ENCODE measurements at regions not wholly inside any gene's neighbourhood (a gene's known extent, or its start where the extent isn't known, plus 50 kb on each side); places are given as distances from the start of the nearest gene placed in this dataset.
"Not testable (repeated sequence)": the region's sequence is repeated elsewhere in the genome, so short reads cannot be mapped to it uniquely, and the experiment has no call there.

DNA sequence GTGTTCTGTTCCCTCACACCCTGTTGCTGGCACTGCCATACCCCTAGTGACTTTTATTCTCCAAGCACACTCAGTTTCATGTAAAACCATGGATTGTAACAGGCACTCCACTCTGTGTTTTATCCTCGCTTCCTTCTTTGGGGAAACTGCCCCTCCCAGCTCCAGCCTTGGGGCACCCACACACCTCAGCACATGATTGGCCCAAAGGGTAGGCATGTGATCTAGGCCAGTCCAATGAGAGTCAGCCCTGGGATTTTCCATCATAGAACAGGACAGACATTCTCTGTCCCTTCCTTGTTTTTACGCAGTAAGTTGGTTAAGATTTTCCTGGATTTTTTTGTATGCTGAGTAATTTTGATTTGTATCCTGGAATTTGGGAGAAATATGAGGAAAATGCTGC is 115.4 kb downstream of the C16orf95 start:
- H3K4me1 ChIP-seq (ENCODE audit: insufficient read depth, low read length): peaks cover 9% of the 10 kb centered on the region; the same call in 1 of the 2 replicates
- H3K9me3 ChIP-seq (ENCODE audit: control insufficient read depth, insufficient read depth, low read length): no peaks in the 10 kb centered on the region; the same call in 1 of the 2 replicates
- H3K36me3 ChIP-seq (ENCODE audit: insufficient read depth, low read length): no peaks in the 10 kb centered on the region
- H3K9ac ChIP-seq (ENCODE audit: low read depth, low read length): no peak overlapping the region

- H3K4me1 ChIP-seq (ENCODE audit: insufficient read depth, low read length): peaks cover 9% of the 10 kb centered on the region; the same call in 1 of the 2 replicates
- H3K36me3 ChIP-seq (ENCODE audit: insufficient read depth, low read length): no peaks in the 10 kb centered on the region
- H3K9me3 ChIP-seq (ENCODE audit: control insufficient read depth, insufficient read depth, low read length): no peaks in the 10 kb centered on the region
- no peak overlapping the region for H3K9ac ChIP-seq (ENCODE audit: low read depth, low read length)
These were observed 114.8 kb downstream of the C16orf95 start for GRCh38 chr16:87202346-87202745.

- H3K9me3 ChIP-seq (ENCODE audit: control insufficient read depth, insufficient read depth, low read length): no peaks in the 10 kb centered on the region
- H3K4me1 ChIP-seq (ENCODE audit: insufficient read depth, low read length): peaks cover 11% of the 10 kb centered on the region; the same call in 1 of the 2 replicates
These were observed 114.0 kb downstream of the C16orf95 start for GRCh38 chr16:87203060-87203656.

DNA sequence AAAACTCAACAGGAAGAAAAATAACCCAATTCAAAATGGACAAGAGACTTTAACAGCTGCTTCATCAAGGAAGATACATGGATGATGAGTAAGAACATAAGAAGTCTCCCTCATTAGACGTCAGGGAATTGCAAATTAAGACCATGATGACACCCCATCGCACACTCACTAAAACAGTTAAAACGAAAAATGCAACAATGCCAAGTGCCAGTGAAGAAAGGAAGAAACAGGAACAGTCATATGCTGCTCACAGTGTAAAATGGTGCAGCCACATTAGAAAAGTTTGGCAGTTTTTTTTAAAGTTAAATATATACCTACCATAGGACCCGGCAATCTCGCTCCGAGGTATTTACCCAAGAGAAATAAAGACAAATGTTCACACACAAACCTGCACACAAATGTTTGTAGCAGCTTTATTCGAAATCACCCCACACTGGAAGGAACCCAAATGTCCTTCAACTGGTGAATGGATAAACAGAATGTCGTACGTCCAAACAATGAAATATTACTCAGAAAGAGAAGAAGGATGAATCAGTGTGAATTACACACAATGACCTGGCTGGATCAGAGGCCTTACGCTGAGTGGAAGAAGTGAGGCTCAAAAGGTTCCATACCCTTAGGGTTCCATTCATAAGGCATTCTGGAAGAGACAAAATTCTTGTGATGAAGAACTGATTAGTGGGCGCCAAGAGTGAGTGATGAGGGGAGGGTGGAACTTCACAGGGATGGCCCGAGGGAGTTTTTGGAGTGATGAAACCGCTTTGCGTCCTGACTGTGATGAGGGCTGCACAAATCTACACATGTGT is 110.3 kb downstream of the C16orf95 start:
- 0 out of 2 replicates have a peak, but pooled peaks cover 3% of the 10 kb centered on the region for H3K4me1 ChIP-seq (ENCODE audit: insufficient read depth, low read length)
- H3K9ac ChIP-seq (ENCODE audit: low read depth, low read length): no peak overlapping the region
- H3K9me3 ChIP-seq (ENCODE audit: control insufficient read depth, insufficient read depth, low read length): no peaks in the 10 kb centered on the region
- no peaks in the 10 kb centered on the region for H3K36me3 ChIP-seq (ENCODE audit: insufficient read depth, low read length)

More at GRCh38 chr16:87203060-87203656, 114.0 kb downstream of the C16orf95 start:
- Histone ChIP-seq H3K9ac (ENCODE audit: low read depth, low read length) (no peak overlapping the region), H3K36me3 (ENCODE audit: insufficient read depth, low read length) (no peaks in the 10 kb centered on the region)

GRCh38 chr16:87207509-87207908 is 109.7 kb downstream of the C16orf95 start:
- Histone ChIP-seq H3K36me3 (ENCODE audit: insufficient read depth, low read length) (no peaks in the 10 kb centered on the region), H3K9ac (ENCODE audit: low read depth, low read length) (no peak overlapping the region), H3K9me3 (ENCODE audit: control insufficient read depth, insufficient read depth, low read length) (no peaks in the 10 kb centered on the region), H3K4me1 (ENCODE audit: insufficient read depth, low read length) (0 out of 2 replicates have a peak, but pooled peaks cover 3% of the 10 kb centered on the region)

GRCh38 chr16:87207965-87208364 is 109.2 kb downstream of the C16orf95 start:
- no peaks in the 10 kb centered on the region for H3K36me3 ChIP-seq (ENCODE audit: insufficient read depth, low read length)
- no peak overlapping the region for H3K9ac ChIP-seq (ENCODE audit: low read depth, low read length)
- H3K9me3 ChIP-seq (ENCODE audit: control insufficient read depth, insufficient read depth, low read length): no peaks in the 10 kb centered on the region; the same call in 1 of the 2 replicates
- 0 out of 2 replicates have a peak, but pooled peaks cover 3% of the 10 kb centered on the region for H3K4me1 ChIP-seq (ENCODE audit: insufficient read depth, low read length)

- not testable (repeated sequence) for H3K9ac ChIP-seq (ENCODE audit: low read depth, low read length); H3K4me1 ChIP-seq (ENCODE audit: insufficient read depth, low read length); H3K9me3 ChIP-seq (ENCODE audit: control insufficient read depth, insufficient read depth, low read length); H3K36me3 ChIP-seq (ENCODE audit: insufficient read depth, low read length)
These were observed 108.2 kb downstream of the C16orf95 start for GRCh38 chr16:87208968-87209367.

DNA sequence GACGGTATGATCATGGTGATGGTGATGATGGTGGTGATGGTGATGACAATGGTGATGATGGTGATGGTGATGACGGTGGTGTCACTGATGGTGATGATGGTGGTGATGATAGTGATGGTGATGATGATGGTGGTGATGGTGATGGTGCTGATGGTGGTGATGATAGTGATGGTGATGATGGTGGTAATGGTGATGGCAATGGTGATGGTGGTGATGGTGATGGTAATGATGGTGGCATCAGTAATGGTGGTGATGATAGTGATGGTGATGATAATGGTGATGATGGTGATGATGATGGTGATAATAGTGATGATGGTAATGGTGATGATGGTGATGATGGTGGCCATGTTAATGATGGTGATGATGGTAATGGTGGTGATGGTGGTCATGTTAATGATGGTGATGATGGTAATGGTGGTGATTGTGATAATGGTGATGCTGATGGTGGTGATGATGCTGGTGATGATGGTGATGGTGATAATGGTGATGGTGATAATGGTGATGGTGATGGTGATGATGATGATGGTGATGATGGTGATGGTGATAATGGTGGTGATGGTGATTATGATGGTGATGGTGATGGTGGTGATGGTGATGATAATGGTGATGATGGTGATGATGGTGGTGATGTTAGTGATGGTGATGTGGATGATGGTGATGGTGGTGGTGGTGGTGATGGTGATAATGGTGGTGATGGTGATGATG is 107.2 kb downstream of the C16orf95 start:
- H3K9ac ChIP-seq (ENCODE audit: low read depth, low read length): no peak overlapping the region
- no peaks in the 10 kb centered on the region; the same call in 1 of the 2 replicates for H3K9me3 ChIP-seq (ENCODE audit: control insufficient read depth, insufficient read depth, low read length)
- H3K4me1 ChIP-seq (ENCODE audit: insufficient read depth, low read length): 0 out of 2 replicates have a peak, but pooled peaks cover 3% of the 10 kb centered on the region
- H3K36me3 ChIP-seq (ENCODE audit: insufficient read depth, low read length): no peaks in the 10 kb centered on the region

DNA sequence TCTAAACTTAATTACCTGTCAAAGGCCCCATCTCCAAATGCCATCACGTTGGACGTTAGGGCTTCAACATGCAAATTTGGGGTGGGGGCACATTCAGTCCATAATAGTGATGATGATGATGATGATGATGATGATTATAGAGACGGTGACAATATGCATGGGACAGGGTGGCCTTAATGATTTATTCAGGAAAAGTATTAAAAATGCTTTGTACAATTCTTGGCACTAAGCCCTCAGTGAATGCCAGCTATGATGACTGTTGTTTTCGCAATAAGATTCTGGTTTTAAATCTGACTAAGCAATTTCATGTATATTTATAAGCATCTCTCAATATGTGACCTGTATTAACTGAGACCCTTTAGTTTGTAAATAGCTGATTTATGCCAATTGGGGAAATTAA is 106.3 kb downstream of the C16orf95 start:
- no peaks in the 10 kb centered on the region for H3K36me3 ChIP-seq (ENCODE audit: insufficient read depth, low read length)
- no peak overlapping the region for H3K9ac ChIP-seq (ENCODE audit: low read depth, low read length)
- no peaks in the 10 kb centered on the region; the same call in 1 of the 2 replicates for H3K9me3 ChIP-seq (ENCODE audit: control insufficient read depth, insufficient read depth, low read length)
- 0 out of 2 replicates have a peak, but pooled peaks cover 3% of the 10 kb centered on the region for H3K4me1 ChIP-seq (ENCODE audit: insufficient read depth, low read length)

- 0 out of 2 replicates have a peak, but pooled peaks cover 3% of the 10 kb centered on the region for H3K4me1 ChIP-seq (ENCODE audit: insufficient read depth, low read length)
- H3K9ac ChIP-seq (ENCODE audit: low read depth, low read length): no peak overlapping the region
- H3K9me3 ChIP-seq (ENCODE audit: control insufficient read depth, insufficient read depth, low read length): no peaks in the 10 kb centered on the region; the same call in 1 of the 2 replicates
- no peaks in the 10 kb centered on the region for H3K36me3 ChIP-seq (ENCODE audit: insufficient read depth, low read length)
These were observed 105.2 kb downstream of the C16orf95 start for GRCh38 chr16:87212026-87212425.

DNA sequence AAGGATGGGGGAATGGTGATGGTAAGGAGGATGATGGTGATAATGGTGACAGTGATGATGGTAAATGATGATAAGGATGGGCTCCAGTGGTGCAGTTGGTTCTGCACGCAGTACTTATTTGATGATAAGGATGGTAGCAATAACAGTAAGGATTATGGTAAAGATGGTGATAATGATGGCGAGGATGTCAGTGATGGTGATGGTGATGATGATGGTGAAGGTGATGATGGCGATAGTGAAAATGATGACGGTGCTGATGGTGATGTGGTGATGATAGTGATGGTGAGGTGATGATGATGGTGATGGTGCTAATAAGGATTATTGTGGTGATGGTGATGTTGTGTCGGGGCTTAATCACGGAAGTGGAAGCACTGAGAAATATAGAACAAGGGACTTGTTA is 103.7 kb downstream of the C16orf95 start:
- no peaks in the 10 kb centered on the region for H3K36me3 ChIP-seq (ENCODE audit: insufficient read depth, low read length)
- no peak overlapping the region for H3K9ac ChIP-seq (ENCODE audit: low read depth, low read length)
- no peaks in the 10 kb centered on the region for H3K4me1 ChIP-seq (ENCODE audit: insufficient read depth, low read length)
- H3K9me3 ChIP-seq (ENCODE audit: control insufficient read depth, insufficient read depth, low read length): no peaks in the 10 kb centered on the region; the same call in 1 of the 2 replicates

DNA sequence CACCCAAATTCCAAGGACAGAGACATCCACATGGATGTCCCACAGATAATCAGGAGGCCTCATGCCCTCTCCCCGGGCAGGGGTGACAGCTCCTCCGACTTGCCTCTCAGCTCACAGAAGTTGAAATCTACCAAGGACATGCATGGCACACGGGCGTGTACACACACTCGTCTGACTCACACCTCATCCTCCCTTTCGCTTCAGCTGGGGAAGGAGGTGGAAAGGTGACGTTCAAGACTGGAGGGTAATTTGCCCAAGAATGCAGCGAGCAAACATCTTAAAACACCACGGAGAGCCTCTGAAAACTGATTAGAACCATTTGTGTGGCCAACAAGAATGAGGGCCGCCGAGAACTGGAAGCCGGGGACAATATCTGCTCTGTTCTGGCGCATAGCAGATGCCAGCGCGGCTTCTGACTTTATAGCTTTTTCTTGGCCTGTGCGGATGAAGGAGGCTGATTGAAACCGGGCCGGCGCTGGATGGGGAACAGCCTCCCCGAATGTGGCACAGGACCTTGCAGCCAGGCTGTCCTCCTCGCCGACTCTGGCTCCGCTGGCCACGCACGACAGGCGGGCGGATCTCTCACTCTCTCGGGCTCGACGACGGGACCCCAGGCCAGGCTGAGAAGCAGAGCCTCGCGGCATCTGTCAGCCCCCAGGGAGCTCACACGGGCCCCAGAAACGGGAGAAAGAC is 100.9 kb downstream of the C16orf95 start:
- H3K9ac ChIP-seq (ENCODE audit: low read depth, low read length): no peak overlapping the region
- H3K9me3 ChIP-seq (ENCODE audit: control insufficient read depth, insufficient read depth, low read length): no peaks in the 10 kb centered on the region; the same call in 1 of the 2 replicates
- no peaks in the 10 kb centered on the region for H3K36me3 ChIP-seq (ENCODE audit: insufficient read depth, low read length)
- H3K4me1 ChIP-seq (ENCODE audit: insufficient read depth, low read length): no peaks in the 10 kb centered on the region

DNA sequence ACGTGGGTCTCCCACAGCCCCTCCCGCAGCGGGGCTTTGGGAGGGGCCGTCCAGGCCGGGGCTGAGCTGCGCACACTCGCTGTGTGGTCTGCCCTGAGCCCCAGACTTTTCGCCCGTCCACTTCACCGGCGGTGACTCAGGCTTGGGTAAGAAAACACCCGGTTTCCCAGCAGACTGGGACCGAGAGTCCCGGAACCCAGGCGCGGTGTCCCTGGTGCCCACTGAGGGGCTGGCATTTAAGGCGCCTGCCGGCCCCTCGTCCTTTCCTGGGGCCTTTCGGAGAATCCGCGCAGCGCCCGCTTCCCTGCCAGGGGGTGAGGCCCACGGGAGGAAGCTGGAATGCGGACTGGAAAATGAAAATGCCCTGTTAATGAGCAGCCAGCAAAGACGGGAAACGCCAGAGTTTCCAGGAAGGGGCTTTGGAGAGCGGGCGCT is 100.3 kb downstream of the C16orf95 start:
- no peaks in the 10 kb centered on the region; the same call in 1 of the 2 replicates for H3K9me3 ChIP-seq (ENCODE audit: control insufficient read depth, insufficient read depth, low read length)
- no peak overlapping the region for H3K9ac ChIP-seq (ENCODE audit: low read depth, low read length)
- no peaks in the 10 kb centered on the region for H3K4me1 ChIP-seq (ENCODE audit: insufficient read depth, low read length)
- H3K36me3 ChIP-seq (ENCODE audit: insufficient read depth, low read length): no peaks in the 10 kb centered on the region

DNA sequence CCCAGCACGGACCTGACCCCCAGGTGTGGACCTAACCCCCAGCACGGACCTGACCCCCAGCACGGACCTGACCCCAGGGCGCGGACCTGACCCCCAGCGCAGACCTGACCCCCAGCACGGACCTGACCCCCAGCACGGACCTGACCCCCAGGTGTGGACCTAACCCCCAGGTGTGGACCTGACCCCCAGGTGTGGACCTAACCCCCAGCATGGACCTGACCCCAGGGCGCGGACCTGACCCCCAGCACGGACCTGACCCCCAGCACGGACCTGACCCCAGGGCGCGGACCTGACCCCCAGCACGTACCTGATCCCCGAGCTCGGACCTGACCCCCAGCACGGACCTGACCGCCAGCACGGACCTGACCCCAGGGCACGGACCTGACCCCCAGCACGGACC is 99.4 kb downstream of the C16orf95 start:
- H3K9ac ChIP-seq (ENCODE audit: low read depth, low read length); H3K9me3 ChIP-seq (ENCODE audit: control insufficient read depth, insufficient read depth, low read length); H3K36me3 ChIP-seq (ENCODE audit: insufficient read depth, low read length); H3K4me1 ChIP-seq (ENCODE audit: insufficient read depth, low read length): not testable (repeated sequence)
